H9 (cell line): ENCODE measurements at regions not wholly inside any gene's neighbourhood (a gene's known extent, or its start where the extent isn't known, plus 50 kb on each side); places are given as distances from the start of the nearest gene placed in this dataset.

ENCODE experiments used
- DNase-seq: peaks from one replicate; pipeline ENCODE4 v3.0.0-alpha.2; 2017
- H2AFZ ChIP-seq: one replicate; pipeline ENCODE4 v1.6.1; 2013; ENCODE audit warnings: mild to moderate bottlenecking, low read length, control low read depth, moderate library complexity
- H2AK5ac ChIP-seq: 2 replicates; pipeline ENCODE4 v1.6.1; 2013; ENCODE audit warnings: low read length, control low read depth, mixed read lengths; ENCODE audit not compliant: insufficient read length
- H2BK120ac ChIP-seq: one replicate; pipeline ENCODE4 v1.6.1; 2013; ENCODE audit warnings: low read depth, mild to moderate bottlenecking, low read length, control low read depth, inconsistent platforms; ENCODE audit not compliant: poor library complexity, severe bottlenecking
- H2BK12ac ChIP-seq: 2 replicates; pipeline ENCODE4 v1.6.1; 2013; ENCODE audit warnings: low read length, control low read depth, mixed read lengths, low read depth; ENCODE audit not compliant: insufficient read length
- H2BK15ac ChIP-seq: 2 replicates; pipeline ENCODE4 v1.6.1; 2013; ENCODE audit warnings: low read depth, low read length, control low read depth
- H2BK20ac ChIP-seq: one replicate; pipeline ENCODE4 v1.6.1; 2013; ENCODE audit warnings: low read depth, mild to moderate bottlenecking, low read length, control low read depth, inconsistent platforms; ENCODE audit not compliant: poor library complexity, severe bottlenecking
- H2BK5ac ChIP-seq: 2 replicates; pipeline ENCODE4 v1.6.1; 2013; ENCODE audit warnings: low read length, control low read depth, mixed read lengths; ENCODE audit not compliant: insufficient read length
- H3K14ac ChIP-seq: 2 replicates; pipeline ENCODE4 v1.6.1; 2013; ENCODE audit warnings: low read length, control low read depth; ENCODE audit not compliant: insufficient read depth
- H3K18ac ChIP-seq: 2 replicates; pipeline ENCODE4 v1.6.1; 2013; ENCODE audit warnings: low read depth, mild to moderate bottlenecking, mixed read lengths, low read length, control low read depth; ENCODE audit not compliant: insufficient read length
- H3K23ac ChIP-seq: 2 replicates; pipeline ENCODE4 v1.6.1; 2013; ENCODE audit warnings: low read length, control low read depth, mixed read lengths, low read depth; ENCODE audit not compliant: insufficient read length
- H3K23me2 ChIP-seq: 2 replicates; pipeline ENCODE4 v1.6.1; 2013; ENCODE audit warnings: low read depth, mild to moderate bottlenecking, mixed read lengths, low read length, control low read depth; ENCODE audit not compliant: insufficient read length, poor library complexity, severe bottlenecking
- H3K27ac ChIP-seq: 2 replicates; pipeline ENCODE4 v1.5.1; 2013; ENCODE audit warnings: low read length, control low read depth, mixed read lengths, low read depth; ENCODE audit not compliant: insufficient read length
- H3K27me3 ChIP-seq: 2 replicates; pipeline ENCODE4 v1.6.1; 2013; ENCODE audit warnings: low read length, control low read depth, inconsistent platforms; ENCODE audit not compliant: insufficient read depth
- H3K4ac ChIP-seq: 2 replicates; pipeline ENCODE4 v1.6.1; 2013; ENCODE audit warnings: low read depth, mild to moderate bottlenecking, control low read depth, inconsistent platforms, low read length, moderate library complexity
- H3K4me1 ChIP-seq: 2 replicates; pipeline ENCODE4 v1.6.1; 2013; ENCODE audit warnings: low read length, control low read depth, inconsistent platforms; ENCODE audit not compliant: insufficient read depth
- H3K4me2 ChIP-seq: 2 replicates; pipeline ENCODE4 v1.6.1; 2013; ENCODE audit warnings: low read length, control low read depth, mixed read lengths; ENCODE audit not compliant: insufficient read length, insufficient read depth
- H3K56ac ChIP-seq: 2 replicates; pipeline ENCODE4 v1.6.1; 2013; ENCODE audit warnings: low read depth, mild to moderate bottlenecking, mixed read lengths, low read length, control low read depth; ENCODE audit not compliant: insufficient read length
- H3K79me1 ChIP-seq: 2 replicates; pipeline ENCODE4 v1.6.1; 2013; ENCODE audit warnings: low read depth, mild to moderate bottlenecking, moderate library complexity, low read length, control low read depth, inconsistent platforms; ENCODE audit not compliant: insufficient read depth, poor library complexity, severe bottlenecking
- H3K79me2 ChIP-seq: 2 replicates; pipeline ENCODE4 v1.6.1; 2013; ENCODE audit warnings: low read length, control low read depth, inconsistent platforms; ENCODE audit not compliant: insufficient read depth
- H3K9ac ChIP-seq: 2 replicates; pipeline ENCODE4 v1.6.1; 2013; ENCODE audit warnings: low read length, control low read depth, mixed read lengths; ENCODE audit not compliant: insufficient read length; ENCODE audit errors: extremely low read depth
- H3K9me3 ChIP-seq: one replicate; pipeline ENCODE4 v1.6.1; 2013; ENCODE audit warnings: low read depth, low read length, inconsistent platforms; ENCODE audit not compliant: control insufficient read depth
- H3T11ph ChIP-seq: one replicate; pipeline ENCODE4 v1.6.1; 2013; ENCODE audit warnings: mild to moderate bottlenecking, low read length, control low read depth, inconsistent platforms
- H4K20me1 ChIP-seq: one replicate; pipeline ENCODE4 v1.6.1; 2013; ENCODE audit not compliant: control insufficient read depth, insufficient read length, insufficient read depth
- H4K5ac ChIP-seq: 2 replicates; pipeline ENCODE4 v1.6.1; 2013; ENCODE audit warnings: low read depth, mild to moderate bottlenecking, mixed read lengths, low read length, control low read depth; ENCODE audit not compliant: insufficient read length
- H4K8ac ChIP-seq: replicated peaks from 2 replicates; pipeline ENCODE4 v1.6.1; 2013; ENCODE audit warnings: low read length, control low read depth, mixed read lengths, low read depth; ENCODE audit not compliant: insufficient read length
- H4K91ac ChIP-seq: 2 replicates; pipeline ENCODE4 v1.6.1; 2013; ENCODE audit warnings: low read depth, mild to moderate bottlenecking, moderate library complexity, mixed read lengths, low read length, control low read depth; ENCODE audit not compliant: insufficient read length
- H3K27ac Mint-ChIP-seq, 3 experiments: 2 replicates in 2 of 3; 3 replicates in 1 of 3; pipeline ENCODE4 v1.8.0; 2020 to 2021; ENCODE audit warnings: mixed read lengths in 3 of 3, mild to moderate bottlenecking in 1 of 3, moderate library complexity in 1 of 3
- H3K27me3 Mint-ChIP-seq: 2 replicates; pipeline ENCODE4 v1.8.0; 2021; ENCODE audit warnings: low read depth, mild to moderate bottlenecking, moderate library complexity, mixed read lengths
- H3K36me3 Mint-ChIP-seq, 3 experiments: 2 replicates in 2 of 3; 3 replicates in 1 of 3; pipeline ENCODE4 v1.8.0; 2020 to 2021; ENCODE audit warnings: low read depth in 3 of 3, mixed read lengths in 3 of 3; ENCODE audit not compliant: insufficient read depth in 1 of 3
- H3K4me1 Mint-ChIP-seq, 2 experiments: 2 replicates each; pipeline ENCODE4 v1.8.0; 2020; ENCODE audit warnings: mixed read lengths in 2 of 2
- H3K4me3 Mint-ChIP-seq, 2 experiments: 2 replicates in 1 of 2; 3 replicates in 1 of 2; pipeline ENCODE4 v1.8.0; 2020 to 2021; ENCODE audit warnings: mild to moderate bottlenecking in 2 of 2, mixed read lengths in 2 of 2, moderate library complexity in 1 of 2
- H3K9me3 Mint-ChIP-seq, 2 experiments: 2 replicates in 1 of 2; 3 replicates in 1 of 2; pipeline ENCODE4 v1.8.0; 2020; ENCODE audit warnings: mild to moderate bottlenecking in 2 of 2, mixed read lengths in 2 of 2, moderate library complexity in 1 of 2
- WGBS: extraction: QIAGEN DNeasy Blood & Tissue Kit; methylation state at CpG from one replicate; pipeline ENCODE4 v1.1.7; 2013; ENCODE audit warnings: missing lambda C conversion rate, low lambda C conversion rate, mixed read lengths; ENCODE audit not compliant: insufficient read length; ENCODE audit errors: extremely low coverage; 5-methylcytosine and 5-hydroxymethylcytosine counted together
- TF ChIP-seq, protein P1 (sequence below): fragments of 200-600 bp; sonication (generic); conservative IDR thresholded peaks from 3 replicates; pipeline ENCODE4 v1.8.0; 2021; ENCODE audit warnings: antibody characterized with exemption, mild to moderate bottlenecking

DNA sequence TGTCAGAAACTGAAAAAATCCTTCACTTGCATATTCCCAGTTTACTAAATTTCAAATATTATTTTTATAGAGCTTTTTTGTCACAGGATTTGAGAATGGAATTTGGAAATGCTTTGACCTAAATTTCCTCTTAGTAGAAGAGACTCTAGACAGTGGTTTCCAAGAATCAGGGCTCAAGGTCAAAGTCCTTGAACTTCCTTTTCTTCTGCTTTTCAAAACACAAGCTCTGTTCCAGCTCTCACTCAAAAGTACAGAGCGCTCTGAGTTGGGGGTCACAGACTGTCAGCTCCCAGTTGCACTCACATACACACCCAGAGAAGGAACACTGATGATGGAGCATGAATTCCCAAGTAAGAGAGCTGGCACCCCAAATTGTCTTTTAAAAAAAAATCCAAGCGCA, 394.2 kb downstream of the MLLT3 start:
- H2BK5ac ChIP-seq, result no peak overlapping the region
- Mint-ChIP-seq H3K4me3 (no peak overlapping the region), H3K4me1 (no peaks in the 10 kb centered on the region), H3K27ac (no peak overlapping the region), H3K9me3 (peaks cover 0 to 9% of the 10 kb centered on the region in 2 experiments; a peak in 3 of 5 replicates), H3K36me3 (peaks cover 0 to 4% (median 0%) of the 10 kb centered on the region in 3 experiments; a peak in 2 of 7 replicates), H3K27me3 (no peaks in the 10 kb centered on the region)
- no peaks in the 10 kb centered on the region for H3K23me2 ChIP-seq
- no peak overlapping the region for H4K91ac ChIP-seq
- H2BK15ac ChIP-seq, result no peak overlapping the region
- H3K23ac ChIP-seq, result no peak overlapping the region
- H2BK20ac ChIP-seq, result no peak overlapping the region
- no peak overlapping the region for H2BK12ac ChIP-seq
- no peak overlapping the region for H4K5ac ChIP-seq
- H2AK5ac ChIP-seq, result no peak overlapping the region
- H3K27me3 ChIP-seq, result no peaks in the 10 kb centered on the region
- no peak overlapping the region for H3K56ac ChIP-seq
- no peak for DNase-seq
- no peak overlapping the region for H3K4me2 ChIP-seq
- H3K14ac ChIP-seq, result no peak overlapping the region
- no peaks in the 10 kb centered on the region for H3K9me3 ChIP-seq
- H3K79me1 ChIP-seq, result no peaks in the 10 kb centered on the region
- no peak overlapping the region for H3K27ac ChIP-seq
- WGBS, result no CpG with 5 or more reads among the region's 2 CpGs
- H3K9ac ChIP-seq, result no peak overlapping the region
- no peak overlapping the region for H2AFZ ChIP-seq
- H4K8ac ChIP-seq, result no peak overlapping the region
- no peak overlapping the region for H3K18ac ChIP-seq
- no peaks in the 10 kb centered on the region for H3K79me2 ChIP-seq
- H3K4ac ChIP-seq, result no peak overlapping the region
- H4K20me1 ChIP-seq, result no peaks in the 10 kb centered on the region
- TF ChIP-seq, protein P1, sequence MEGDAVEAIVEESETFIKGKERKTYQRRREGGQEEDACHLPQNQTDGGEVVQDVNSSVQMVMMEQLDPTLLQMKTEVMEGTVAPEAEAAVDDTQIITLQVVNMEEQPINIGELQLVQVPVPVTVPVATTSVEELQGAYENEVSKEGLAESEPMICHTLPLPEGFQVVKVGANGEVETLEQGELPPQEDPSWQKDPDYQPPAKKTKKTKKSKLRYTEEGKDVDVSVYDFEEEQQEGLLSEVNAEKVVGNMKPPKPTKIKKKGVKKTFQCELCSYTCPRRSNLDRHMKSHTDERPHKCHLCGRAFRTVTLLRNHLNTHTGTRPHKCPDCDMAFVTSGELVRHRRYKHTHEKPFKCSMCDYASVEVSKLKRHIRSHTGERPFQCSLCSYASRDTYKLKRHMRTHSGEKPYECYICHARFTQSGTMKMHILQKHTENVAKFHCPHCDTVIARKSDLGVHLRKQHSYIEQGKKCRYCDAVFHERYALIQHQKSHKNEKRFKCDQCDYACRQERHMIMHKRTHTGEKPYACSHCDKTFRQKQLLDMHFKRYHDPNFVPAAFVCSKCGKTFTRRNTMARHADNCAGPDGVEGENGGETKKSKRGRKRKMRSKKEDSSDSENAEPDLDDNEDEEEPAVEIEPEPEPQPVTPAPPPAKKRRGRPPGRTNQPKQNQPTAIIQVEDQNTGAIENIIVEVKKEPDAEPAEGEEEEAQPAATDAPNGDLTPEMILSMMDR, result no peak
- H3K4me1 ChIP-seq, result no peaks in the 10 kb centered on the region
- H2BK120ac ChIP-seq, result no peak overlapping the region
- no peak overlapping the region for H3T11ph ChIP-seq
